ENCODE measurements at regions not wholly inside any gene's neighbourhood (a gene's known extent, or its start where the extent isn't known, plus 50 kb on each side); places are given as distances from the start of the nearest gene placed in this dataset.

- TF ChIP-seq CTCF (IDR thresholded peaks at IDR 0.05 in 2 of 3, conservative IDR thresholded peaks at IDR 0.05 in 1 of 3; ENCODE audit: borderline replicate concordance in 1 of 3, insufficient read depth in 1 of 3, low read depth in 2 of 3, low read length in 2 of 3) (no peak), POLR2AphosphoS5 (IDR thresholded peaks at IDR 0.05; ENCODE audit: low read depth, low read length) (no peak), JUND (IDR thresholded peaks at IDR 0.05) (no peak), ZBTB33 (IDR thresholded peaks at IDR 0.05; ENCODE audit: extremely low read depth, insufficient replicate concordance, low read length) (no peak), POLR2A (IDR thresholded peaks at IDR 0.05; ENCODE audit: borderline replicate concordance, extremely low read depth, insufficient read depth, insufficient read length) (no peak), EZH2phosphoT487 (IDR thresholded peaks at IDR 0.05; ENCODE audit: borderline replicate concordance) (no peak), EZH2 (IDR thresholded peaks at IDR 0.05) (no peak), TCF7L2 (IDR thresholded peaks at IDR 0.05; ENCODE audit: borderline replicate concordance, extremely low read depth, insufficient read depth, insufficient read length) (no peak), REST (IDR thresholded peaks at IDR 0.05; ENCODE audit: low read depth) (no peak), RAD21 (IDR thresholded peaks at IDR 0.05; ENCODE audit: low read depth) (no peak), YY1 (IDR thresholded peaks at IDR 0.05; ENCODE audit: extremely low read depth, insufficient replicate concordance, low read depth, low read length) (no peak)
Observed at GRCh38 chr4:95636061-95636460, 87.3 kb upstream of the UNC5C start.
